HG02852 (cell line): ENCODE measurements at regions not wholly inside any gene's neighbourhood (a gene's known extent, or its start where the extent isn't known, plus 50 kb on each side); places are given as distances from the start of the nearest gene placed in this dataset.
"Not testable (repeated sequence)": the region's sequence is repeated elsewhere in the genome, so short reads cannot be mapped to it uniquely, and the experiment has no call there.

Experiments used
- ATAC-seq: cut with Tn5 transposase; IDR thresholded peaks from one replicate; pipeline ENCODE4 v1.9.1; 2021; ENCODE audit warnings: mild to moderate bottlenecking, moderate library complexity; ENCODE audit not compliant: unreplicated experiment

DNA sequence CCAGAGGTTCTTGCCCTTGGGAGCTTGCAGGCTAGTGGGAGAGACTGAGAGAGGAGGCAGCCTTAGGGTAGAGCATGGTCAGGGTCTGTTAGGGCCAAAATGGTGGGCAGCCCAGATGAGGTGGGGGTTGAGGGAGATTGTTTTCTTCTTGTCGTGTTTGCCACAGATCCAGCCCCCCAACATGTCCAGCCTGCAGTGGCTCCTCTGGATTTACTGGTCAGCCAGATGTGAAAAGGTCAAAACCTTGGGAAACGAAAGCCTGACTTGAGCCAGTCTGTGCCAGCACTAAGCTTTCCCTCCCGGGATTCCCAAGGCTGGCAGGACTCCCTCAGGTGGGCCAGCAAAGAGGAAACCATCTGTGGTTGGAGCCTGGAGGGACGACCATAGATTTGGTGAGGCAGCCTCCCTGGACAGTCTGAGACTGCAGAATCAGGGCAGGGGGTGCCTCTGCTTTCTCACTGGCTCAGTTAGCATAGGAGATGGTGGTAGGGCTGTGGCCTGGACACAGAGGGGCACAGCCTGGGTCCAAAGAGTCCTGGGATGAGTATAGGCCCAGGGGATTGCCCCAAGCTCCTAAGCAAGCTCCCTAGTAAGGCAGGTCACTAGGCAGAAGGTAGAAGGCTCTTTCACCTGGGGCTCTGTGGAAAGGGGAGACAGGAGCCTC is 51.2 kb upstream of the PRR23C start:
- ATAC-seq: no peak

GRCh38 chr3:139096670-139097069 is 52.0 kb upstream of the PRR23C start:
- ATAC-seq: no peak

- ATAC-seq: no peak
Measured at GRCh38 chr3:139098391-139098790, 53.7 kb upstream of the PRR23C start.

- ATAC-seq: no peak
Measured at GRCh38 chr3:139099968-139100817, 55.5 kb upstream of the PRR23C start.

GRCh38 chr3:139100821-139101220 is 56.1 kb upstream of the PRR23C start:
- no peak for ATAC-seq

GRCh38 chr3:139101396-139101795 is 56.7 kb upstream of the PRR23C start:
- no peak for ATAC-seq

DNA sequence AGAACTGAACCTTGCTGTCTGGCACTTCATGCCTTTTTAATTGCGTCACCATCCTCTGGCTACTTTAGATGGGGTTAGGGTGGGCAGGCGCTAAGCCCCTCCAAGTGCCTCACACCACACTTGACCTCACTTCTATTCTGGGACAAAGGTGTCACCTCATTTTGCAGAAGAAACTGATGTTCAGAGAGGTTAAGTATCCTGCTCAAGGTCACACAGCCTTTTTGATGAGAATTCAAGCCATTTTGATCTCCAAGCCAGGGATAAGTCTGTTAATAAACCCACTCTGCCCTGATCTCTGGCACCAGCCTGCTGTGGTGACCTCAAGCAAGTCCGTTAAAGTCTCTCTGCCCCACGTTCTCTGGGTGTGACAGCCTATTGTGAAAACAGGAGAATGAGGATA is 58.8 kb upstream of the PRR23C start:
- no peak for ATAC-seq

DNA sequence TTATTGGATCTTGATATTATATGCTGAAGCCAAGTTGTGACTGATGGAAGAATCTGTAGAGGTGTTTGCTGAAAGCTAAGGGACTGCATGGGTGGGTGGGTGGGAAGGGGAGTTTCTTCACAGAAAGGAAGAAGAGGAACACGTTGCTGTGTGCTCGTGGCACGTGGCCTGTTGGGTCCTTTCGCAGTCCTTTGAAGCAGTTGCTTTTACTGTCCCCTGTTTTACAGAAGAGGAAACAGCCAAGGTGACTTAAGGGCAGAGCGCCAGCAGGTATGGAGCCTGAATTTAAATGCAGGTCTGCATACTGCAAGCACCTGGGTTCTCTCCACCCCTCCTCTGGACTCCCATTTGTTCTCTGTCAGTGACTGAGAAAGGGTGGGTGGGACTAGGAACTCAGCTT is 59.4 kb upstream of the PRR23C start:
- ATAC-seq: no peak

- ATAC-seq: no peak
Measured at GRCh38 chr3:139105154-139105702, 60.5 kb upstream of the PRR23C start.

GRCh38 chr3:139106013-139106932 is 61.6 kb upstream of the PRR23C start:
- no peak for ATAC-seq

- ATAC-seq: no peak
Measured at GRCh38 chr3:139107424-139108252, 62.9 kb upstream of the PRR23C start.

DNA sequence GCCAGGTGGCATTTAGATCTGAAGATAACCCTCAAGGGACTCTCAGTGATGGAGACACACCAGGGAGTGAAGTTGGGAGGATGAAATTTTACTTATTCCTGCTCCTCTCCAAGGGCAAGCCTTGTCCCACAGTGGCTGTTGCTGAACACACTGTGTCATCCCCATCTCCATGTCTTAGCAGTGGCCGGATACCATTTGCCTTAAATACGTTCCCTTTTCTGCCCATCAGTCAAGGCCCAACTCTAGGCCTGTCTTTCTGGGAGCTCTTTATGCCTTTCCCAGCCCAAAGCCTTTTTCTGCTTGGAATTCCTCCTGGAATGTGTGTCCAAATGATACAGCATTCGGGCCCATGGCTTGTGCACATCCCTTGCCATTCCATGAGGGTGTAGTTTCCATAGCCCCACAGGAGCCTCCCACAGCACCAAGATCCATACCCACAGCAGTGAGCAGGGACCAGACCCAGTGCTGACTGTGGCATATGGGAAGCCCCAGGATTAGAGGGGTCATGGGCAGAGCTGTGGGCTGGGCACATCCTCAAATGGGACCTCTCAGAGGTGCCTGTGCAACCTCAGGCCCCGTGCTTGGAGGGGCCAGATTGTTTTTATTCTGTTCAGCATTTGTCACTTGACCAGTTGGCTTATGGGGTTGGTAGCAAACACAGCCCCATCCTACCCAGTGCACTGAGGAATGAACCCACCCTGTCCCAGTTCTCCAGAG is 63.7 kb upstream of the PRR23C start:
- no peak for ATAC-seq

- no peak for ATAC-seq
Measured at GRCh38 chr3:139109271-139109670, 64.6 kb upstream of the PRR23C start.

- no peak for ATAC-seq
Measured at GRCh38 chr3:139110072-139110830, 65.6 kb upstream of the PRR23C start.

- not testable (repeated sequence) for ATAC-seq
Measured at GRCh38 chr3:139110929-139111328, 66.2 kb upstream of the PRR23C start.

- peak; percentile 64 for ATAC-seq
Measured at GRCh38 chr3:139111392-139112229, 66.9 kb upstream of the PRR23C start.

- ATAC-seq: no peak
Measured at GRCh38 chr3:139112230-139112558, 67.5 kb upstream of the PRR23C start.
